Erythroblast (primary cell): ENCODE measurements at regions not wholly inside any gene's neighbourhood (a gene's known extent, or its start where the extent isn't known, plus 50 kb on each side); places are given as distances from the start of the nearest gene placed in this dataset.

Experiments
- DNase-seq, 2 experiments: peaks; one replicate each; lab custom pipeline; 2025; lab: John Stamatoyannopoulos, UW
- GATA1 ChIP-seq: IDR thresholded peaks from 2 replicates; pipeline ENCODE4 v1.6.1; 2011; ENCODE audit warnings: low read depth, mild to moderate bottlenecking, control low read depth, low read length, moderate library complexity
- POLR2A ChIP-seq: IDR thresholded peaks from 2 replicates; pipeline ENCODE4 v1.6.1; 2011; ENCODE audit warnings: mild to moderate bottlenecking, low read length

DNA sequence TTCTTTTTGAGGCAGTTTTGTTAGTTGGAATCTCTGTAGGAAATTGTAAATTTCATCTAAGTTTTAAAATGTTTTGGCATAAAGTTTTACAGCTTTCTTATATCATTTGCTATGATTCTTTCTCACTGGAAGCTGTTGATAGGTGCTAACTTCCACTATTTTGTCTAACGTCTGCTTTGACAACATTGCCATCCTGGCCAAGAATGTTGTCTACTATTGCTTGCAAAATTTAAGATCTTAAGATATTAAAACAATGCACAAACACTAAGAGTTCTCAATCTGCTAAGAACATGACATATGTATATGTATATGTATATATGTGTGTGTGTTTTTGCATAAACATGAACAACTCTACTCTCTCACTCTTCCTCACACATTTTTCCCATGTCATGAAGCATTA lies 64.1 kb upstream of the MDGA2 start:
- DNase-seq = no peak
- TF ChIP-seq POLR2A (no peak), GATA1 (no peak)

DNA sequence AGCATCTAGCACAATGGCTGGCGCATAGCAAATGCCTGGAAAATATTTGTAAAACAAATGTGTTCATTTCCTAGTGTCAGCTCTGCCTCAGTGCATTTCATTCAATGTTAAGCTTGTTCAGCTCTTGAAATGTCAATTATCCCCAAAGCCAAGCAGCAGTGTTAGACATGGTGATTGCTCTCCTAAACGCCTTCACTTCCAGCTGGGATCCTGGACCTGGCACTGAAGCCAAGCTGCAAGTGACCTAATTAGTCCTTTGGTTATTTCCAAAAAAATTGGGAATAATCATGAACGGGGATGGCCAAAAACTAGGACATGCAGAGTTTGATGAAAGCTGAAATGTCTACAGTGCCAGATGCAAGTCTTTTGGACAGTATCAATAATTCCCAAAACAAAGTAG lies 54.9 kb upstream of the MDGA2 start:
- no peak for DNase-seq
- TF ChIP-seq POLR2A (no peak), GATA1 (no peak)
